ENCODE measurements at regions not wholly inside any gene's neighbourhood (a gene's known extent, or its start where the extent isn't known, plus 50 kb on each side); places are given as distances from the start of the nearest gene placed in this dataset.

DNA sequence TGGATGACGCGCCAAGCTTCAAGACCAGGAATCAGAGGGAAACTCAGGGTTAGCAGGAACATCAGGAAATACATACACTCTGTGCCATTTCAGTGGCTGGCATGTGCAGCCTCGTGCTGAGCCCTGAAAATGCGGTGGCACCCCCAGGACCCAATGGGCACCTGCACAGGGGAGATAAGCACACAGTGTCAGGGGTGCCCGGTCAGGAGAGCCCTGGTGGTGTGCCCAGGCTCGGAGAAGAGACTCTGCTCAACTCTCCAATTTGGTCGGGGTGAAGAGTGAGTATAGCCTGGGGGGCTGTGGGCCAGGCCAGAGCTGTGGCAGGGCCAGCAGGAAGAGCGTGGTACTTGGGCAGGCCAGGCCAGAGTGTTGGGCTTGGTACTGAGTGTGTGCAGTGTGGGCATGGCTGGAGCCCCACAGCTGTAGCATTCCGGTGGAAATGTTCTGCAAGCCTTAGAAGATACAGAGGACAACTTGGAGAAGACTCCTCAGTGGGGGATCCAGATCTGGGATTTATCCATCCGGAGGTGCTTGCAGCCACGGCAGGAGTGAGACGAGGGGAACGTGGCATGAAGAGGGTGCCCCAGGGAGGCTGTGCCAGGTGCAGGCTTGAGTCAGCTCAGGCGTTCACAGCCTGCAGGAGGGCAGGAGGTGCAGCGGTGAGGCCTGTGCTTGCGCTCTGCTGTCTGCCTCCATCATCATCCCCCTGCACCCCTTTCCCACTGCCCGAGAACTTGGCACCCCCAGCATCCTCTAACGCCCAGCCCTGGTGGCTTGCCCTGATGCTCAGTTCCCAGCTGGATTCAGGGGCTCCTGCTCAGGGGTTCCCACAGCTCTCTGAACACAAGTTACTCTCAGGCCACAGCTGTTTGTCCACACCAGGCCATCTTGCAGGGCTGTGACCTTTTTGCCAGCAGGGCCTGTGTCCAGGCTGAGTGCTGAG is 451.7 kb upstream of the HS6ST1 start:
- no peak overlapping the region for H3K9ac ChIP-seq (ENCODE audit: low read length)
- no peaks in the 10 kb centered on the region for H3K9me3 ChIP-seq (replicated peaks; ENCODE audit: insufficient read depth, low read length)
- no peak for DNase-seq
- H3K36me3 ChIP-seq (replicated peaks; ENCODE audit: insufficient read depth, low read length) = no peaks in the 10 kb centered on the region
- no peaks in the 10 kb centered on the region for H3K27me3 ChIP-seq (replicated peaks; ENCODE audit: insufficient read depth, low read length)
- no peak overlapping the region for H2AFZ ChIP-seq (ENCODE audit: low read length)
- H3K79me2 ChIP-seq (ENCODE audit: low read length) = no peaks in the 10 kb centered on the region
- no peak overlapping the region for H3K27ac ChIP-seq (ENCODE audit: low read length)
- no peak overlapping the region for H3K4me3 ChIP-seq (ENCODE audit: low read length)
- no peaks in the 10 kb centered on the region for H3F3A ChIP-seq (ENCODE audit: insufficient read depth, low read length)
- TF ChIP-seq EZH2 (optimal IDR thresholded peaks at IDR 0.05; ENCODE audit: low read depth, low read length) (no peak), EZH2phosphoT487 (IDR thresholded peaks at IDR 0.05; ENCODE audit: low read length) (no peak)
- TF ChIP-seq, protein P1, sequence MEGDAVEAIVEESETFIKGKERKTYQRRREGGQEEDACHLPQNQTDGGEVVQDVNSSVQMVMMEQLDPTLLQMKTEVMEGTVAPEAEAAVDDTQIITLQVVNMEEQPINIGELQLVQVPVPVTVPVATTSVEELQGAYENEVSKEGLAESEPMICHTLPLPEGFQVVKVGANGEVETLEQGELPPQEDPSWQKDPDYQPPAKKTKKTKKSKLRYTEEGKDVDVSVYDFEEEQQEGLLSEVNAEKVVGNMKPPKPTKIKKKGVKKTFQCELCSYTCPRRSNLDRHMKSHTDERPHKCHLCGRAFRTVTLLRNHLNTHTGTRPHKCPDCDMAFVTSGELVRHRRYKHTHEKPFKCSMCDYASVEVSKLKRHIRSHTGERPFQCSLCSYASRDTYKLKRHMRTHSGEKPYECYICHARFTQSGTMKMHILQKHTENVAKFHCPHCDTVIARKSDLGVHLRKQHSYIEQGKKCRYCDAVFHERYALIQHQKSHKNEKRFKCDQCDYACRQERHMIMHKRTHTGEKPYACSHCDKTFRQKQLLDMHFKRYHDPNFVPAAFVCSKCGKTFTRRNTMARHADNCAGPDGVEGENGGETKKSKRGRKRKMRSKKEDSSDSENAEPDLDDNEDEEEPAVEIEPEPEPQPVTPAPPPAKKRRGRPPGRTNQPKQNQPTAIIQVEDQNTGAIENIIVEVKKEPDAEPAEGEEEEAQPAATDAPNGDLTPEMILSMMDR (IDR thresholded peaks at IDR 0.05; ENCODE audit: low read length) = no peak
- no peaks in the 10 kb centered on the region for H3K4me1 ChIP-seq (ENCODE audit: low read length)
- no peaks in the 10 kb centered on the region for H4K20me1 ChIP-seq (ENCODE audit: insufficient read depth, low read length)
- H3K9me2 ChIP-seq (replicated peaks; ENCODE audit: insufficient read depth, low read length) = no peaks in the 10 kb centered on the region
- H3K4me2 ChIP-seq (ENCODE audit: low read depth, low read length) = no peak overlapping the region

DNA sequence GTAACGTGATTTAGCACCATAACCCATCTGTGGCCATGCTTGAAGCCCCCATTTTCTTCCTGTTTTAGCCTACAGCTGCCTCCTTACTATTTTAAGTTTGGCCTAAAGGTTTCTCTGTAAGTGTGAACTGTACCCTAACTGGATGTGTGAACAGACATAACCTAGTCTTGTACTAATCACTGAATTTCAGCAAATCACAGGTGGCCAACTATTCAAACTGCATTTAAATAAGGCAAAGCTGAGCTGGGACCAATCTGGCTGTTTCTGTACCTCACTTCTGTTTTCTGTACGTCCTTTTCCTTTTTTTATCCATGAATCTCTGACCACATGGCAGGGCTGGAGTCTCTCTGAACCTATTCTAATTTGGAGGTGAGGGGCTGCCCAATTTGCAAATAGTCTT is 452.7 kb upstream of the HS6ST1 start:
- TF ChIP-seq EZH2phosphoT487 (IDR thresholded peaks at IDR 0.05; ENCODE audit: low read length) (no peak), EZH2 (optimal IDR thresholded peaks at IDR 0.05; ENCODE audit: low read depth, low read length) (no peak)
- TF ChIP-seq, protein P1 (IDR thresholded peaks at IDR 0.05; ENCODE audit: low read length) = no peak
- no peak overlapping the region for H2AFZ ChIP-seq (ENCODE audit: low read length)
- no peaks in the 10 kb centered on the region for H4K20me1 ChIP-seq (ENCODE audit: insufficient read depth, low read length)
- no peak overlapping the region for H3K4me2 ChIP-seq (ENCODE audit: low read depth, low read length)
- no peaks in the 10 kb centered on the region for H3F3A ChIP-seq (ENCODE audit: insufficient read depth, low read length)
- H3K79me2 ChIP-seq (ENCODE audit: low read length) = no peaks in the 10 kb centered on the region
- no peaks in the 10 kb centered on the region for H3K9me2 ChIP-seq (replicated peaks; ENCODE audit: insufficient read depth, low read length)
- no peaks in the 10 kb centered on the region for H3K4me1 ChIP-seq (ENCODE audit: low read length)
- H3K9me3 ChIP-seq (replicated peaks; ENCODE audit: insufficient read depth, low read length) = no peaks in the 10 kb centered on the region
- no peak for DNase-seq
- no peaks in the 10 kb centered on the region for H3K27me3 ChIP-seq (replicated peaks; ENCODE audit: insufficient read depth, low read length)
- H3K27ac ChIP-seq (ENCODE audit: low read length) = no peak overlapping the region
- H3K36me3 ChIP-seq (replicated peaks; ENCODE audit: insufficient read depth, low read length) = no peaks in the 10 kb centered on the region
- no peak overlapping the region for H3K9ac ChIP-seq (ENCODE audit: low read length)
- no peak overlapping the region for H3K4me3 ChIP-seq (ENCODE audit: low read length)

DNA sequence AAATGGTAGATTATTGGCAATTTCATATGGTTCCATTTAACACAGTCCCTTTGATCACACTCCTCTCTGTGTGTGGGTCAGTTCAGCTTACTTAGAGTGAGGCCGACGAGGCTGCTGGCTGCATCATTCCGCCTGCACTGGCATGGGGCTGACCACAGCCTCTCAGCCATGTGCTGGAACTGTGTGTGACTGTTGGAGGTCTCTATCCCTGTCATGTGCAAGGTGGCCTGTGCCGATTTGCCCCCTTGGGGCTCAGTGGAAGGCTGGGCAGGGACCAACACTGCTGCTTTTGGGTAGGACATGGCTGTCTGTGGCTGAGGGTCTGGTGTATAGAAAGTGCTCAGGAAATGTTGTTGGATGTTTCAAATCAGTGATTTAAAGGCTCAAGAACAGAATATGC is 454.0 kb upstream of the HS6ST1 start:
- Histone ChIP-seq H3K9me3 (replicated peaks; ENCODE audit: insufficient read depth, low read length) (no peaks in the 10 kb centered on the region), H3K27me3 (replicated peaks; ENCODE audit: insufficient read depth, low read length) (no peaks in the 10 kb centered on the region), H3K36me3 (replicated peaks; ENCODE audit: insufficient read depth, low read length) (no peaks in the 10 kb centered on the region), H3K9me2 (replicated peaks; ENCODE audit: insufficient read depth, low read length) (no peaks in the 10 kb centered on the region), H3K4me2 (ENCODE audit: low read depth, low read length) (no peak overlapping the region), H3K79me2 (ENCODE audit: low read length) (no peaks in the 10 kb centered on the region), H3K27ac (ENCODE audit: low read length) (no peak overlapping the region), H3K4me3 (ENCODE audit: low read length) (no peak overlapping the region), H2AFZ (ENCODE audit: low read length) (no peak overlapping the region), H3K4me1 (ENCODE audit: low read length) (no peaks in the 10 kb centered on the region), H3K9ac (ENCODE audit: low read length) (no peak overlapping the region), H3F3A (ENCODE audit: insufficient read depth, low read length) (no peaks in the 10 kb centered on the region), H4K20me1 (ENCODE audit: insufficient read depth, low read length) (no peaks in the 10 kb centered on the region)
- TF ChIP-seq EZH2phosphoT487 (IDR thresholded peaks at IDR 0.05; ENCODE audit: low read length) (no peak), EZH2 (optimal IDR thresholded peaks at IDR 0.05; ENCODE audit: low read depth, low read length) (no peak)
- TF ChIP-seq, protein P1 (IDR thresholded peaks at IDR 0.05; ENCODE audit: low read length) = no peak
- no peak for DNase-seq
